ENCODE measurements at regions not wholly inside any gene's neighbourhood (a gene's known extent, or its start where the extent isn't known, plus 50 kb on each side); places are given as distances from the start of the nearest gene placed in this dataset.

DNA sequence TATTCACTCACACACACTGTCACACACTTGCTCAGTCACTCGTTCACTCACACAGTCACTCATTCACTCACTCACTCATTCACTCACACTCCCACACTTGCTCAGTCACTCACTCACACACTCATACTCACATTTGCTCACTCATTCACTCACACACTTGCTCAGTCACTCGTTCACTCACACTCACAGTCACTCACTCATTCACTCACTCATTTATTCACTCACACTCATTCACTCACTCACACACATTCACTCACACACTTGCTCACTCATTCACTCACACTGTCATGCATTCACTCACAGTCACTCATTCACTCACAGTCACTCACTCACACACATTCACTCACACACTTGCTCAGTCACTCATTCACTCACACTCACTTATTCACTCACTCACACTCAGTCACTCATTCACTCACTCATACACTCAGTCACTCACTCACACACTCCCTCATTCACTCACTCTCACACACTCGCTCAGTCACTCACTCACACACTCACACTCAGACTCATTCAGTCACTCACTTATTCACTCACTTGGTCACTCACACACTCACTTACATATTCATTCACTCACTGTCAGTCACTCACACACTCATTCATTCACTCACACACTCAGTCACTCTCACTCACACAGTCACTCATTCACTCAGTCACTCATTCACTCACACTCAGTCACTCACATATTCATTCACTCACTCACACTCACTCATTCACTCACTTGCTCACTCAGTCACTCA is 167.0 kb upstream of the C1orf174 start:
- TF ChIP-seq CTCF (IDR thresholded peaks at IDR 0.05), result no peak
- no peak for TF ChIP-seq POLR2AphosphoS5 (IDR thresholded peaks at IDR 0.05; ENCODE audit: low read depth, low read length)

Data from Panc1 (cell line).